ENCODE measurements at regions not wholly inside any gene's neighbourhood (a gene's known extent, or its start where the extent isn't known, plus 50 kb on each side); places are given as distances from the start of the nearest gene placed in this dataset.
"Not testable (repeated sequence)": the region's sequence is repeated elsewhere in the genome, so short reads cannot be mapped to it uniquely, and the experiment has no call there.

GRCh38 chr15:20991253-20991652, 125.1 kb upstream of the POTEB2 start:
- peak; percentile 43 for ATAC-seq
- not testable (repeated sequence) for H3K27ac Mint-ChIP-seq; H3K4me3 Mint-ChIP-seq; H3K4me1 Mint-ChIP-seq; H3K36me3 Mint-ChIP-seq; H3K9me3 Mint-ChIP-seq; DNase-seq (ENCODE audit: low spot score in 2 of 2)

GRCh38 chr15:20986775-20987174, 120.7 kb upstream of the POTEB2 start:
- not testable (repeated sequence) for H3K9me3 Mint-ChIP-seq; H3K4me3 Mint-ChIP-seq; ATAC-seq; H3K27ac Mint-ChIP-seq; H3K36me3 Mint-ChIP-seq; DNase-seq (ENCODE audit: low spot score in 2 of 2); H3K4me1 Mint-ChIP-seq

GRCh38 chr15:20978057-20978456, 111.9 kb upstream of the POTEB2 start:
- not testable (repeated sequence) for H3K4me1 Mint-ChIP-seq; H3K36me3 Mint-ChIP-seq; H3K4me3 Mint-ChIP-seq; DNase-seq (ENCODE audit: low spot score in 2 of 2); H3K9me3 Mint-ChIP-seq; H3K27ac Mint-ChIP-seq
- peak; percentile 80 for ATAC-seq

- H3K9me3 Mint-ChIP-seq; H3K4me3 Mint-ChIP-seq; DNase-seq (ENCODE audit: low spot score in 2 of 2); H3K4me1 Mint-ChIP-seq; H3K36me3 Mint-ChIP-seq; H3K27ac Mint-ChIP-seq; ATAC-seq: not testable (repeated sequence)
Measured at GRCh38 chr15:20972762-20973161, 106.6 kb upstream of the POTEB2 start.

DNA sequence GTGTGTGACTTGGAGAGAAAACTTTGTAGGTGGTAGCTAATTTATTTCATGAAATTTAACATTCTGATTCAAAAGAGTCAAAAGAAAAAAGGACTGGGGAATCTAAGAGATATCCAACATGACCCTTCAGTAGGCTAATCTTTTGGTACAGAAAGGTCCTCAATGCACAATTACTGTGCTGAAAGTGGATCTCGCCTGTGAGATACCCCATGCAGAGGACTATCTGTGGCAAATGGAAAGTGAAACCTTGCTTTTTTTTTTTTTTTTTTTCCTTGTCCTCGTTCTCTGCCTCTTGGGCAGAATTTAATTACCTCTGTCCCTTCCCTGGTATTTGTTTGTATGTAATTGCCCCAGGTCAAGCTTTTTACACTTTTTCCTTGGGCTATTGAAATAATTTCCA, 93.2 kb upstream of the POTEB2 start:
- ATAC-seq; H3K36me3 Mint-ChIP-seq; DNase-seq (ENCODE audit: low spot score in 2 of 2); H3K27ac Mint-ChIP-seq; H3K4me1 Mint-ChIP-seq; H3K4me3 Mint-ChIP-seq; H3K9me3 Mint-ChIP-seq: not testable (repeated sequence)

DNA sequence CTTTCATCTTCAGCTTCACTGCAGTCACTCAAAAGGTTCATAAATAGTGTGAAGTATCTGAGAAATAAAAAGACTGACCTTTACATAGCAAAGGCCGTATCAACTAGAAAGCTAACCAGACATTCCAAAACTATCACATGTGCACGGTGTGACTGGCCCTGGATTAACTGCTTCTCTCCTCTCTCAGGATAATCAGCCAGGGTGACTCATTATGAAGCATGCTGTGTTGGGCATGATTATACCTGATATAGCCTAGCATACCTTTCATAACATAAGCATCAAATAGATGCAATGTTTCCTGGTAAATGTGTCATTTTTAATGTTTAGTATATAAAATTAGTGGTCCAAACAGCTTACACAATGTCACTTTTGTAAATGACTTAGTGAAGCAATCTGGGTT, 63.2 kb upstream of the POTEB2 start:
- not testable (repeated sequence) for DNase-seq (ENCODE audit: low spot score in 2 of 2); H3K4me1 Mint-ChIP-seq; H3K4me3 Mint-ChIP-seq; H3K36me3 Mint-ChIP-seq; H3K9me3 Mint-ChIP-seq; H3K27ac Mint-ChIP-seq; ATAC-seq

Measured in stimulated activated effector memory CD8-positive, alpha-beta T cell treated with anti-CD3 and anti-CD28 coated beads, Interleukin-12 subunit alpha, Interleukin-12 subunit beta, amount 100 ng/mL, for 72 hours (primary cell).